ENCODE measurements at regions not wholly inside any gene's neighbourhood (a gene's known extent, or its start where the extent isn't known, plus 50 kb on each side); places are given as distances from the start of the nearest gene placed in this dataset.
"Not testable (repeated sequence)": the region's sequence is repeated elsewhere in the genome, so short reads cannot be mapped to it uniquely, and the experiment has no call there.

GRCh38 chr6:16901782-16902181 lies 140.5 kb upstream of the ATXN1 start:
- no peak for DNase-seq

GRCh38 chr6:16901306-16901705 lies 140.0 kb upstream of the ATXN1 start:
- DNase-seq: no peak

GRCh38 chr6:16898640-16899396 lies 137.6 kb upstream of the ATXN1 start:
- DNase-seq: no peak

GRCh38 chr6:16897669-16898068 lies 136.4 kb upstream of the ATXN1 start:
- no peak for DNase-seq

GRCh38 chr6:16894301-16894700 lies 133.0 kb upstream of the ATXN1 start:
- no peak for DNase-seq

GRCh38 chr6:16891110-16891509 lies 129.8 kb upstream of the ATXN1 start:
- not testable (repeated sequence) for DNase-seq

GRCh38 chr6:16885411-16886160 lies 124.3 kb upstream of the ATXN1 start:
- DNase-seq: no peak

GRCh38 chr6:16884526-16884925 lies 123.3 kb upstream of the ATXN1 start:
- DNase-seq: no peak

GRCh38 chr6:16883414-16883813 lies 122.2 kb upstream of the ATXN1 start:
- DNase-seq: no peak

GRCh38 chr6:16882230-16882629 lies 121.0 kb upstream of the ATXN1 start:
- DNase-seq: no peak

- not testable (repeated sequence) for DNase-seq
Measured at GRCh38 chr6:16876852-16877251, 115.6 kb upstream of the ATXN1 start.

GRCh38 chr6:16876201-16876600 lies 114.9 kb upstream of the ATXN1 start:
- DNase-seq: no peak

GRCh38 chr6:16873698-16874097 lies 112.4 kb upstream of the ATXN1 start:
- no peak for DNase-seq

- DNase-seq: no peak
Measured at GRCh38 chr6:16872543-16873235, 111.4 kb upstream of the ATXN1 start.

GRCh38 chr6:16871047-16871446 lies 109.8 kb upstream of the ATXN1 start:
- no peak for DNase-seq

GRCh38 chr6:16868968-16869367 lies 107.7 kb upstream of the ATXN1 start:
- DNase-seq: no peak

- DNase-seq: no peak
Measured at GRCh38 chr6:16857969-16858592, 96.8 kb upstream of the ATXN1 start.

- DNase-seq: no peak
Measured at GRCh38 chr6:16855460-16855859, 94.2 kb upstream of the ATXN1 start.

GRCh38 chr6:16854986-16855385 lies 93.7 kb upstream of the ATXN1 start:
- DNase-seq: no peak

GRCh38 chr6:16852671-16853070 lies 91.4 kb upstream of the ATXN1 start:
- DNase-seq: no peak

GRCh38 chr6:16851758-16852157 lies 90.5 kb upstream of the ATXN1 start:
- no peak for DNase-seq

GRCh38 chr6:16851044-16851540 lies 89.8 kb upstream of the ATXN1 start:
- DNase-seq: no peak

- DNase-seq: no peak
Measured at GRCh38 chr6:16850681-16851026, 89.4 kb upstream of the ATXN1 start.

Data from activated naive CD4-positive, alpha-beta T cell treated with anti-CD3 and anti-CD28 coated beads, Interleukin-2, amount 50 U/mL, for 16 hours (primary cell).